H1 (cell line): ENCODE measurements at regions not wholly inside any gene's neighbourhood (a gene's known extent, or its start where the extent isn't known, plus 50 kb on each side); places are given as distances from the start of the nearest gene placed in this dataset.

Experiments
- ATF3 ChIP-seq: IDR thresholded peaks from 2 replicates; pipeline ENCODE4 v1.6.1; 2011; ENCODE audit warnings: low read depth, mild to moderate bottlenecking, low read length; ENCODE audit not compliant: insufficient read depth
- CBX5 ChIP-seq: fragments of 300-800, 300-1000 bp; sonication (generic); IDR thresholded peaks from 2 replicates; pipeline ENCODE4 v1.7.1; 2016; ENCODE audit warnings: antibody characterized with exemption, low read length, low read depth
- CTCF ChIP-seq, 3 experiments: IDR thresholded peaks; 1 replicate in 2 of 3; 2 replicates in 1 of 3; pipeline versions ENCODE4 v1.5.1 to v1.6.1; 2011; ENCODE audit warnings: low read length in 3 of 3, mild to moderate bottlenecking in 3 of 3, inconsistent platforms in 2 of 3, low read depth in 1 of 3, moderate library complexity in 1 of 3; ENCODE audit not compliant: insufficient read depth in 1 of 3; ENCODE audit errors: control extremely low read depth in 1 of 3
- HDAC2 ChIP-seq, 2 experiments: fragments of 300-600 bp in 1 of 2; sonication (generic) in 1 of 2; IDR thresholded peaks; 2 replicates each; pipeline ENCODE4 v1.6.1; 2011 to 2012; ENCODE audit warnings: low read depth in 2 of 2, low read length in 2 of 2, mild to moderate bottlenecking in 2 of 2, moderate library complexity in 2 of 2, borderline replicate concordance in 1 of 2, inconsistent platforms in 1 of 2
- JUND ChIP-seq: IDR thresholded peaks from 2 replicates; pipeline ENCODE4 v1.6.1; 2011; ENCODE audit warnings: mild to moderate bottlenecking, improper control_type of control experiment, low read length
- NANOG ChIP-seq: IDR thresholded peaks from 2 replicates; pipeline ENCODE4 v1.6.1; 2011; ENCODE audit warnings: low read length, low read depth, mild to moderate bottlenecking, inconsistent platforms; ENCODE audit not compliant: insufficient read depth, poor library complexity, severe bottlenecking
- PHF8 ChIP-seq: fragments of 200-600 bp; sonication (generic); conservative IDR thresholded peaks from 2 replicates; pipeline ENCODE4 v1.7.1; 2012; ENCODE audit warnings: low read depth, mild to moderate bottlenecking, inconsistent platforms, low read length, moderate library complexity
- POLR2A ChIP-seq, 2 experiments: IDR thresholded peaks; 1 replicate in 1 of 2; 2 replicates in 1 of 2; pipeline ENCODE4 v1.6.1; 2011; ENCODE audit warnings: low read depth in 2 of 2, low read length in 2 of 2, mild to moderate bottlenecking in 2 of 2; ENCODE audit errors: control extremely low read depth in 1 of 2
- POLR2AphosphoS5 ChIP-seq: IDR thresholded peaks from 2 replicates; pipeline ENCODE4 v1.6.1; 2011; ENCODE audit warnings: low read depth, low read length

- no peak for TF ChIP-seq JUND
- no peak for TF ChIP-seq CTCF (IDR thresholded peaks at IDR 0.05; ENCODE audit: control extremely low read depth in 1 of 3, insufficient read depth in 1 of 3, low read depth in 1 of 3, low read length in 3 of 3)
- TF ChIP-seq POLR2AphosphoS5, result no peak
- no peak for TF ChIP-seq POLR2A (IDR thresholded peaks at IDR 0.05; ENCODE audit: control extremely low read depth in 1 of 2, low read depth in 2 of 2, low read length in 2 of 2)
- no peak for TF ChIP-seq CBX5
- TF ChIP-seq HDAC2 (IDR thresholded peaks at IDR 0.05; ENCODE audit: borderline replicate concordance in 1 of 2, low read depth in 2 of 2, low read length in 2 of 2), result no peak
- no peak for TF ChIP-seq NANOG
- no peak for TF ChIP-seq PHF8
- no peak for TF ChIP-seq ATF3
Observed at GRCh38 chr15:25937796-25938195, 74.7 kb upstream of the ATP10A start.
